HTR-8/SVneo (cell line): ENCODE measurements at regions not wholly inside any gene's neighbourhood (a gene's known extent, or its start where the extent isn't known, plus 50 kb on each side); places are given as distances from the start of the nearest gene placed in this dataset.

ENCODE experiments used
- DNase-seq: peaks from one replicate; pipeline ENCODE4 v3.0.0; 2011; ENCODE audit warnings: low spot score, mixed read lengths; ENCODE audit not compliant: insufficient read length
- FAIRE-seq: peaks from 2 replicates; lab custom pipeline; 2011; peaks lifted over from hg19 to GRCh38; lab: Jason Lieb, UNC

- FAIRE-seq (no peak), DNase-seq (no peak)
Observed at GRCh38 chr11:131042041-131042390, 125.7 kb upstream of the SNX19 start.

GRCh38 chr11:131043251-131043650, 127.0 kb upstream of the SNX19 start:
- FAIRE-seq: no peak

GRCh38 chr11:131044851-131045250, 128.6 kb upstream of the SNX19 start:
- DNase-seq (no peak), FAIRE-seq (no peak)

More at GRCh38 chr11:131043251-131043650, 127.0 kb upstream of the SNX19 start:
- no peak for DNase-seq

- FAIRE-seq (no peak), DNase-seq (no peak)
Observed at GRCh38 chr11:131052367-131052766, 136.1 kb upstream of the SNX19 start.

- DNase-seq (no peak), FAIRE-seq (no peak)
Observed at GRCh38 chr11:131056036-131056435, 139.8 kb upstream of the SNX19 start.

- FAIRE-seq (no peak), DNase-seq (no peak)
Observed at GRCh38 chr11:131063638-131064037, 147.4 kb upstream of the SNX19 start.

- DNase-seq (peak; percentile 35), FAIRE-seq (no peak)
Observed at GRCh38 chr11:131064373-131064991, 148.2 kb upstream of the SNX19 start.

GRCh38 chr11:131065435-131066413, 149.4 kb upstream of the SNX19 start:
- FAIRE-seq (no peak), DNase-seq (no peak)

GRCh38 chr11:131066551-131066950, 150.3 kb upstream of the SNX19 start:
- FAIRE-seq: no peak

GRCh38 chr11:131070365-131070764, 154.1 kb upstream of the SNX19 start:
- FAIRE-seq: no peak
- no peak for DNase-seq

More at GRCh38 chr11:131066551-131066950, 150.3 kb upstream of the SNX19 start:
- DNase-seq: no peak

GRCh38 chr11:131073167-131073566, 156.9 kb upstream of the SNX19 start:
- no peak for DNase-seq
- no peak for FAIRE-seq

- DNase-seq: no peak
- FAIRE-seq: no peak
Observed at GRCh38 chr11:131074573-131074972, 158.3 kb upstream of the SNX19 start.

- FAIRE-seq (no peak), DNase-seq (no peak)
Observed at GRCh38 chr11:131077340-131077739, 161.1 kb upstream of the SNX19 start.

- FAIRE-seq: no peak
- DNase-seq: no peak
Observed at GRCh38 chr11:131079036-131079435, 162.8 kb upstream of the SNX19 start.

- DNase-seq: no peak
- no peak for FAIRE-seq
Observed at GRCh38 chr11:131089727-131090245, 173.5 kb upstream of the SNX19 start.

- FAIRE-seq (no peak), DNase-seq (no peak)
Observed at GRCh38 chr11:131092469-131092868, 176.2 kb upstream of the SNX19 start.

GRCh38 chr11:131094827-131095226, 178.5 kb upstream of the SNX19 start:
- no peak for DNase-seq
- FAIRE-seq: no peak

- no peak for FAIRE-seq
- DNase-seq: no peak
Observed at GRCh38 chr11:131095511-131096185, 179.4 kb upstream of the SNX19 start.

- FAIRE-seq (no peak), DNase-seq (no peak)
Observed at GRCh38 chr11:131099013-131099412, 182.7 kb upstream of the SNX19 start.

GRCh38 chr11:131099746-131100145, 183.5 kb upstream of the SNX19 start:
- DNase-seq: no peak
- no peak for FAIRE-seq

GRCh38 chr11:131108760-131109159, 192.5 kb upstream of the SNX19 start:
- DNase-seq (no peak), FAIRE-seq (no peak)
